ENCODE measurements at regions not wholly inside any gene's neighbourhood (a gene's known extent, or its start where the extent isn't known, plus 50 kb on each side); places are given as distances from the start of the nearest gene placed in this dataset.

- ATAC-seq: no peak
- Histone ChIP-seq H3K4me1 (peaks cover 0 to 20% (median 0%) of the 10 kb centered on the region in 4 donors), H3K27ac (no peak overlapping the region), H3K27me3 (no peaks in the 10 kb centered on the region), H3K4me3 (no peak overlapping the region), H3K36me3 (no peaks in the 10 kb centered on the region), H3K9me3 (no peaks in the 10 kb centered on the region)
- DNase-seq: no peak
- TF ChIP-seq POLR2A (IDR thresholded peaks at IDR 0.05): no peak
- TF ChIP-seq CTCF (IDR thresholded peaks at IDR 0.05): no peak
- intact Hi-C loops (cut with DNase I): no loop called here
- 78% methylated on average over 2 of the region's 2 CpGs for WGBS (ENCODE audit: insufficient coverage, low coverage, low lambda C conversion rate, missing lambda C conversion rate)
These were observed 172.1 kb upstream of the ARL4C start for GRCh38 chr2:234669001-234669400.

- no peaks in the 10 kb centered on the region for H3K9me3 ChIP-seq
- intact Hi-C loops (cut with DNase I): no loop called here
- TF ChIP-seq CTCF (IDR thresholded peaks at IDR 0.05) (no peak), POLR2A (IDR thresholded peaks at IDR 0.05) (no peak)
- H3K36me3 ChIP-seq: no peaks in the 10 kb centered on the region
- H3K4me1 ChIP-seq: peaks cover 0 to under 1% (median 0%) of the 10 kb centered on the region in 4 donors
- no peak overlapping the region for H3K27ac ChIP-seq
- ATAC-seq: no peak
- H3K27me3 ChIP-seq: no peaks in the 10 kb centered on the region
- no peak overlapping the region for H3K4me3 ChIP-seq
- DNase-seq: no peak
- 86% methylated on average over 3 of the region's 3 CpGs for WGBS (ENCODE audit: insufficient coverage, low coverage, low lambda C conversion rate, missing lambda C conversion rate)
These were observed 170.0 kb upstream of the ARL4C start for GRCh38 chr2:234666911-234667310.

GRCh38 chr2:234665304-234665703 is 168.4 kb upstream of the ARL4C start:
- no peaks in the 10 kb centered on the region for H3K9me3 ChIP-seq
- H3K4me1 ChIP-seq: no peaks in the 10 kb centered on the region
- no peak overlapping the region for H3K27ac ChIP-seq
- no peak for DNase-seq
- no peaks in the 10 kb centered on the region for H3K36me3 ChIP-seq
- no peak for ATAC-seq
- TF ChIP-seq POLR2A (IDR thresholded peaks at IDR 0.05) (no peak), CTCF (IDR thresholded peaks at IDR 0.05) (no peak)
- intact Hi-C loops (cut with DNase I): no loop called here
- no peaks in the 10 kb centered on the region for H3K27me3 ChIP-seq
- H3K4me3 ChIP-seq: no peak overlapping the region
- 50% methylated on average over 1 of the region's 1 CpG for WGBS (ENCODE audit: insufficient coverage, low coverage, low lambda C conversion rate, missing lambda C conversion rate)

GRCh38 chr2:234661849-234662248 is 165.0 kb upstream of the ARL4C start:
- Histone ChIP-seq H3K27ac (no peak overlapping the region), H3K9me3 (no peaks in the 10 kb centered on the region), H3K36me3 (no peaks in the 10 kb centered on the region), H3K4me3 (no peak overlapping the region), H3K27me3 (no peaks in the 10 kb centered on the region), H3K4me1 (no peaks in the 10 kb centered on the region)
- TF ChIP-seq POLR2A (IDR thresholded peaks at IDR 0.05) (no peak), CTCF (IDR thresholded peaks at IDR 0.05) (no peak)
- intact Hi-C loops (cut with DNase I): no loop called here
- no peak for ATAC-seq
- no peak for DNase-seq
- 0% methylated on average over 1 of the region's 2 CpGs for WGBS (ENCODE audit: insufficient coverage, low coverage, low lambda C conversion rate, missing lambda C conversion rate)

GRCh38 chr2:234661175-234661574 is 164.3 kb upstream of the ARL4C start:
- no peak overlapping the region for H3K27ac ChIP-seq
- ATAC-seq: no peak
- H3K9me3 ChIP-seq: no peaks in the 10 kb centered on the region
- no peaks in the 10 kb centered on the region for H3K27me3 ChIP-seq
- WGBS (ENCODE audit: insufficient coverage, low coverage, low lambda C conversion rate, missing lambda C conversion rate): 90% methylated on average over 2 of the region's 3 CpGs
- H3K36me3 ChIP-seq: no peaks in the 10 kb centered on the region
- intact Hi-C loops (cut with DNase I): no loop called here
- no peak overlapping the region for H3K4me3 ChIP-seq
- H3K4me1 ChIP-seq: no peaks in the 10 kb centered on the region
- TF ChIP-seq CTCF (IDR thresholded peaks at IDR 0.05) (no peak), POLR2A (IDR thresholded peaks at IDR 0.05) (no peak)
- DNase-seq: no peak
